ENCODE measurements at regions not wholly inside any gene's neighbourhood (a gene's known extent, or its start where the extent isn't known, plus 50 kb on each side); places are given as distances from the start of the nearest gene placed in this dataset.

DNA sequence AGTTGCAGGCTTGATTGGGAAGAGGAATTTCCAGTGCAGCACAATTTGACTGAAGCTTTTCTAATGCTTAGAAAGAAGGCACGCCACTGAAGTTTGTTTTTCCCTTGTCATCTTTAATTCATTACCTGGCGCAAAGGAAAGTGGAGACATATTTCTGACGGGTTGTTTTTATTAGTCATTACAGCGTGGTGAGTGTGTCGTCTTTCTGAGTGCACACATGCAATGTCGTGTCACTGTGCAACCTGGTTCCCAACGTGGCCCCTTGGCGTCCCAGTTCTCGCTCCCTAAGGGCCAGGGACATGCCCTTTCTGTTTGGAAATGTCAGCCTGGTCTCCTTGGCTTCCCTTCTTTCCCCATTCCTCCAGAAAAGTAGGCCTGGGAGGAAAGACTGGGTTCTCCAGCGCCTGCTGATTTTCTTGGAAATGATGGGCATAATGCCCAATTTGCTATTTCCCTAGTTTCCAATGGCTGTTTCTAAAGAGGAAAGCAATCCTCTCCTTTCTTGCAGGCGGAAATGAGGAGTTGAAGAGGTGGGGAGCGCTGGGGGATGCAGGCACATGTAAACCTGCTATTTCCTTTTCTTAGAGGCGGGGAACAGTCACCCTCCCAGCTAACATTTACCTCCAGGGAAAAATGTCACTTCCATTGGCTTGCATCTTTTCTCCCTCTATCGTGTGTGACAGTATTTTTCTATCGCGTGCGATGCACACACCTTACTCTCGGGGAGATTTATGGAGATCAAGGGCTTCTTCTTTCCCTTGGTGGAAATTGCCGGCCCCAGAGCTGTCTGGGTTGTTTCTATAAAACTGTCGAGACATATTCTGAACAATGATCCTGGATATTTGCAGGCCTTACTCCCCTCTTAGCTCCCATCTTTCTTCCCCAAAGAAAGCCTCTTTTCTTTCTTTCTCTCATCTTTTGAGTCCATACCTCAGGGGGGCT is 249.8 kb downstream of the ARHGAP12 start:
- H3K27me3 ChIP-seq (ENCODE audit: control insufficient read depth, extremely low read depth, insufficient read depth, low read length): no peaks in the 10 kb centered on the region
- H3K79me2 ChIP-seq (ENCODE audit: control insufficient read depth, insufficient read depth, low read length): no peaks in the 10 kb centered on the region
- no peak overlapping the region for H3K9ac ChIP-seq (ENCODE audit: control insufficient read depth, extremely low read depth, insufficient read depth, low read length)
- H3K27ac ChIP-seq (ENCODE audit: control insufficient read depth, insufficient read depth, low read length): no peak overlapping the region
- H3K36me3 ChIP-seq (ENCODE audit: control insufficient read depth in 2 of 2, extremely low read depth in 1 of 2, insufficient read depth in 2 of 2, low read length in 2 of 2): no peaks in the 10 kb centered on the region
- no peak for DNase-seq (ENCODE audit: low read depth, low spot score)
- FAIRE-seq: peak; percentile 29
- no peaks in the 10 kb centered on the region for H3K9me1 ChIP-seq (ENCODE audit: control insufficient read depth, extremely low read depth, insufficient read depth, low read length)
- no peak overlapping the region for H3K4me3 ChIP-seq (ENCODE audit: control insufficient read depth in 2 of 3, extremely low read depth in 1 of 3, insufficient read depth in 2 of 3, low read depth in 1 of 3, low read length in 3 of 3)
- H3K4me1 ChIP-seq (ENCODE audit: control insufficient read depth, extremely low read depth, insufficient read depth, low read length): peaks cover 4% of the 10 kb centered on the region
- dilution Hi-C loops (cut with MboI; ENCODE audit: extremely low pct_ligation_motif_present, low sequenced_read_pairs): no loop called here
- H3K9me3 ChIP-seq (ENCODE audit: control insufficient read depth, low read depth, low read length): no peaks in the 10 kb centered on the region
- peak overlapping the region; percentile 30 for H3K4me2 ChIP-seq (ENCODE audit: control insufficient read depth, extremely low read depth, insufficient read depth, low read depth, low read length)
- TF ChIP-seq EZH2 (IDR thresholded peaks at IDR 0.05; ENCODE audit: low read length) (no peak), CTCF (optimal IDR thresholded peaks at IDR 0.05 in 1 of 3, IDR thresholded peaks at IDR 0.05 in 1 of 3, conservative IDR thresholded peaks at IDR 0.05 in 1 of 3; ENCODE audit: extremely low read depth in 1 of 3, insufficient read depth in 2 of 3, low read length in 3 of 3) (no peak)
- H2AFZ ChIP-seq (ENCODE audit: control insufficient read depth, low read length): no peak overlapping the region
- no peaks in the 10 kb centered on the region for H4K20me1 ChIP-seq (ENCODE audit: control insufficient read depth, extremely low read depth, insufficient read depth, low read length)

DNA sequence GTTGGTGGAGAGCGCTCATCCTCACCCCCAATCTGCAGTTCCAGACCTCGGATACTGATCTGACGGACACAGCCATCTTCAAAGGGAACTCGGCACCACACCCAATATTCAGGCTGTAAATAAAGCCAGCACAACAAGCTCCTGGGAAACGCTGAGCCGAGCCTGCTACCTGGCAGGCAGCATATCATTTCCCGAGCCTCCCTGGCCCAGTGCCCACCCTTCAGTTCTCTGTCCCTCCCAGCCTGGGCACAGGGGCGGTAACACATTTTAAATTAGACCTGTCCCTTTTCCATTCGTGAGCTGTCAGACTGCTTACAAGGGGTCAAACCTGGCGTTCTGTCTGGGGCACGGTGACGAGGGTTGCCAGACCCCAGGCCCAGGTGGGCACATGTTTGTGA is 250.5 kb downstream of the ARHGAP12 start:
- DNase-seq (ENCODE audit: low read depth, low spot score) (no peak), FAIRE-seq (no peak)
- H3K9ac ChIP-seq (ENCODE audit: control insufficient read depth, extremely low read depth, insufficient read depth, low read length): no peak overlapping the region
- TF ChIP-seq EZH2 (IDR thresholded peaks at IDR 0.05; ENCODE audit: low read length): no peak
- TF ChIP-seq CTCF (optimal IDR thresholded peaks at IDR 0.05 in 1 of 3, IDR thresholded peaks at IDR 0.05 in 1 of 3, conservative IDR thresholded peaks at IDR 0.05 in 1 of 3; ENCODE audit: extremely low read depth in 1 of 3, insufficient read depth in 2 of 3, low read length in 3 of 3): no peak
- H3K4me2 ChIP-seq (ENCODE audit: control insufficient read depth, extremely low read depth, insufficient read depth, low read depth, low read length): peak overlapping the region; percentile 30
- no peaks in the 10 kb centered on the region for H4K20me1 ChIP-seq (ENCODE audit: control insufficient read depth, extremely low read depth, insufficient read depth, low read length)
- H2AFZ ChIP-seq (ENCODE audit: control insufficient read depth, low read length): peak overlapping the region; percentile 8
- H3K9me1 ChIP-seq (ENCODE audit: control insufficient read depth, extremely low read depth, insufficient read depth, low read length): no peaks in the 10 kb centered on the region
- H3K4me1 ChIP-seq (ENCODE audit: control insufficient read depth, extremely low read depth, insufficient read depth, low read length): peaks cover 4% of the 10 kb centered on the region
- no peaks in the 10 kb centered on the region for H3K79me2 ChIP-seq (ENCODE audit: control insufficient read depth, insufficient read depth, low read length)
- H3K27ac ChIP-seq (ENCODE audit: control insufficient read depth, insufficient read depth, low read length): no peak overlapping the region
- H3K36me3 ChIP-seq (ENCODE audit: control insufficient read depth in 2 of 2, extremely low read depth in 1 of 2, insufficient read depth in 2 of 2, low read length in 2 of 2): no peaks in the 10 kb centered on the region
- no peaks in the 10 kb centered on the region for H3K27me3 ChIP-seq (ENCODE audit: control insufficient read depth, extremely low read depth, insufficient read depth, low read length)
- dilution Hi-C loops (cut with MboI; ENCODE audit: extremely low pct_ligation_motif_present, low sequenced_read_pairs): no loop called here
- H3K4me3 ChIP-seq (ENCODE audit: control insufficient read depth in 2 of 3, extremely low read depth in 1 of 3, insufficient read depth in 2 of 3, low read depth in 1 of 3, low read length in 3 of 3): no peak overlapping the region
- no peaks in the 10 kb centered on the region for H3K9me3 ChIP-seq (ENCODE audit: control insufficient read depth, low read depth, low read length)
